Hepatocyte (in vitro differentiated cells): ENCODE measurements at regions not wholly inside any gene's neighbourhood (a gene's known extent, or its start where the extent isn't known, plus 50 kb on each side); places are given as distances from the start of the nearest gene placed in this dataset.

Source experiments
- CTCF ChIP-seq: fragments of 200-600 bp; sonication (generic); IDR thresholded peaks from 2 replicates; pipeline ENCODE4 v1.5.1; 2016; ENCODE audit warnings: antibody characterized with exemption, mild to moderate bottlenecking; ENCODE audit not compliant: poor library complexity
- EZH2 ChIP-seq: fragments of 200-600 bp; sonication (generic); IDR thresholded peaks from 2 replicates; pipeline ENCODE4 v1.6.1; 2016; ENCODE audit warnings: antibody characterized with exemption, mild to moderate bottlenecking, borderline replicate concordance

GRCh38 chr6:127030836-127031235 is 87.6 kb upstream of the RSPO3 start:
- TF ChIP-seq CTCF: no peak
- no peak for TF ChIP-seq EZH2
